HG02610 (cell line): ENCODE measurements at regions not wholly inside any gene's neighbourhood (a gene's known extent, or its start where the extent isn't known, plus 50 kb on each side); places are given as distances from the start of the nearest gene placed in this dataset.

Experiments used
- ATAC-seq: cut with Tn5 transposase; IDR thresholded peaks from one replicate; pipeline ENCODE4 v1.9.1; 2021; ENCODE audit warnings: mild to moderate bottlenecking, moderate library complexity; ENCODE audit not compliant: unreplicated experiment

- no peak for ATAC-seq
These were observed 453.5 kb upstream of the JARID2 start for GRCh38 chr6:14792118-14792955.

- no peak for ATAC-seq
These were observed 450.4 kb upstream of the JARID2 start for GRCh38 chr6:14795451-14795850.

- no peak for ATAC-seq
These were observed 448.7 kb upstream of the JARID2 start for GRCh38 chr6:14796974-14797762.

- ATAC-seq: no peak
These were observed 447.8 kb upstream of the JARID2 start for GRCh38 chr6:14797875-14798593.

DNA sequence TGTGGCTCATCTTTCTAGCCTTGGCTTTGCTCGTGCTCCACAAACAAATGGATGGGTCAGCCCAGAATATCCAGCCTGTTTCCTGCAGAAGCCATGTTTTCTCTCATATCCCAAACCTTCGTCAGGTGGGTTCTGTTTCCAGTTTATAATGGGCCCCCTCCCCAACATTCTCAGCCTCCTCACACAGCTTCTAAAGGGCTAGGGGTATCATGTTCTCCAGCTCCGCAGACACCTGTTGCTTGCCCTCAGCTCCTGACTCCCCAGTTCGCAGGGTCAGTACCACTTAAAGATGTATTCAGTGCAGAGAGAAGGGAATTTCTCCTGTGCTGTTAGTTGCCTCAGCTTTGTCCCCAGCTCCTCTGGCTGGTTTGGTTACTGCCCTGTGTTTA, 447.3 kb upstream of the JARID2 start:
- ATAC-seq: no peak

- ATAC-seq: no peak
These were observed 446.8 kb upstream of the JARID2 start for GRCh38 chr6:14798996-14799588.

DNA sequence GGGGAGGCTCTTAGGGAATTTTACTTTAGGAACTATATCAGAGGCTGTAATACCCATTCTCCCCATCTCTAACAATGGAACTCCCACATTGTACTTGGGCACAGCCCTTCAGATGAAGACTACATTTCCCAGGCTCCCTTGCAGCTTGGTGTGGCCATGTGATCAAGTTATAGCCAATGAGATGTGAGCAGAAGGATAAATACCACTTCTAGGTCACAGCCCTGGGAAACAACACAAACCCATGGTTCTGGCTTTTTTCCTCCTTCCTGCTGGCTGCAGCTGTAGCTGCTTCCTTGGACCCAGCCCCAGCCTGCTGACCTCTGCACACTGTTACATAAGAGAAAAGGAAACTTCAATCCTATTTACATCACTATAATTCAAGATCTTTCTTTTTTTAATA, 445.9 kb upstream of the JARID2 start:
- peak; percentile 55 for ATAC-seq

GRCh38 chr6:14802514-14803160, 443.2 kb upstream of the JARID2 start:
- no peak for ATAC-seq

- ATAC-seq: no peak
These were observed 441.7 kb upstream of the JARID2 start for GRCh38 chr6:14804001-14804784.

GRCh38 chr6:14804785-14805210, 441.1 kb upstream of the JARID2 start:
- no peak for ATAC-seq

GRCh38 chr6:14806101-14806500, 439.8 kb upstream of the JARID2 start:
- no peak for ATAC-seq

DNA sequence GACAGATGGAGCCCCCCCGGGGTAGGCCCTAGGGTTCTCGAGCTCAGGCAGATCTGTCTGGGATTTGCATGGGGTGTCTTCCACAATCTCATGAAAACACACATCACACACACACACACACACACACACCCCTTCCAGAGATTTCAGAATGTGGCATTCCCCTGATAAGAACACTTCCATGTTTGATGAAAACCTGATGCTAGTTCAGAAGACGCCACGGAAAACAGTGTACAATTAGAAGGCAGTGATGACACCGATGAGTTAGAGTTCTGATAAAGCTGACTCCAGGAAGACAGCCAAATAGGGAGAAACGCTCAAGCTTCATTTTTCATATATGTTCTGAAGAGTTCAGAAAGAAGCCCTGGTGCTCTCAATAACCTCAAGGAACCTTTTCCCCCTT, 438.7 kb upstream of the JARID2 start:
- no peak for ATAC-seq

GRCh38 chr6:14807971-14808370, 437.9 kb upstream of the JARID2 start:
- no peak for ATAC-seq

DNA sequence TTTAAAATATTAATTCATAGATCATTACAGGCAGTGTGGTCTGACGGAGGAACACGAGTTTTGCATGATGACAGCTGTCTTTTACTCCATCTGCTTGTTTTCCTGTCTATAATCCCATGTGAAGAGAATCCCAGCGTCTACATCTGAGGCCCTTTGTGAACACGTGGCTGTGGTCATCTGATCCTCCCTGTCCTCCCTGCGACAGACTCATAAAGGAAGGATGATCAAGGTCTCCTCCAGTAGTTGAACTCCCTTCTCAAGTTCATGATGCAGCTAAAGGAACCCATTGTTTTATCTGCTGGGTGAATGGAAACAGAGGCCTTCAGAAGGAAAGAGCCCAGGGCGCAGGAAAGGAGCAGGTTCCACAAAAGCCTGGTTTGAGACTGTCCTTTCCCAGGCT, 435.8 kb upstream of the JARID2 start:
- no peak for ATAC-seq

DNA sequence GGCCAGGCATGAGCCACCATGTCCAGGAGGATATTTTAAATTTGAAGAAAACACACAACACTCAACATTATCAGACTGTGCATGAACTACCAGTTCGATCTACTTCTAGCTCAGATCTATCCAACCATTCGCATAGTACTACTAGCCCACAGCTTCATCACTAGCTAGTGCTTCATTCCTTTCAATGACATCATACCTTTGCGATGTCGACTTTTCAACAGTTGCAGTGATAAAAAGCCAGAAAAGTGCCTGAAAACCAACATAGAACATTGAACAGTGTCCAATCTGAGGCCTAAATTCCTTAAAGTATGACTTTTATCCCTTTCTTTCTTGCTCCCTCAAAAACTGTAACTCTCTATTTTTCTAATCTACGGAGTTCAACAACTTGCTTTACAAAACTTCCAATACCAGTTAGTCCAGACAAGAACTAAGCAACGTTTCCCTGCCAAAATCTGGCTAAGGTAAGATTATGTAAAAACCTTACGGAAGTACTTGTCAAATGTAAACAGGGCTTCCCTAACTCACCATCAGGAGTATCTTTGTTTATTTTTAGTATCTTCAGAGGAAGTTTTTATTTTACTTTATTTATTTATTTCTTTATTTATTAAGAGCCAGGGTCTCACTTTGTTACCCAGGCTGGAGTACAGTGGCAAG, 434.0 kb upstream of the JARID2 start:
- ATAC-seq: no peak

DNA sequence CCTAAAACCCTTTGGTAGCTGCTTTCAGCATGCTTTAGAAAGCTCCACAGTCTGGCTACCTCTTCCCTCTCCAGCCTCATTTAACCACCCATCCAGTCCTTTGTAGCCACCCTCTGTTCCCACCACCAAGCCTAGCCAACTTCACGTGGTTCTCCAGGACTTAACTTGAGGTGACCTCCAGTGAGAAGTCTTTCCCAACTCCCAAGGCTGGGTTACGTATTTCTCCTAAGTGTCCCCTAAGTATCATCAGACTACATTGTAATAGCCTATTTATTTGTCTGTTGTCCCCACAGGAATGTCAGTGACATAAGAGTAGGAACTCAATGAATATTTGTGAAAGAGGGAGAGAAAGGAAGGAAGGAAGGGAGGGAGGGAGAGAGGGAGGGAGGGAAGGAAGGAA, 431.9 kb upstream of the JARID2 start:
- no peak for ATAC-seq

GRCh38 chr6:14816116-14816859, 429.6 kb upstream of the JARID2 start:
- ATAC-seq: no peak

- no peak for ATAC-seq
These were observed 428.8 kb upstream of the JARID2 start for GRCh38 chr6:14817074-14817473.

DNA sequence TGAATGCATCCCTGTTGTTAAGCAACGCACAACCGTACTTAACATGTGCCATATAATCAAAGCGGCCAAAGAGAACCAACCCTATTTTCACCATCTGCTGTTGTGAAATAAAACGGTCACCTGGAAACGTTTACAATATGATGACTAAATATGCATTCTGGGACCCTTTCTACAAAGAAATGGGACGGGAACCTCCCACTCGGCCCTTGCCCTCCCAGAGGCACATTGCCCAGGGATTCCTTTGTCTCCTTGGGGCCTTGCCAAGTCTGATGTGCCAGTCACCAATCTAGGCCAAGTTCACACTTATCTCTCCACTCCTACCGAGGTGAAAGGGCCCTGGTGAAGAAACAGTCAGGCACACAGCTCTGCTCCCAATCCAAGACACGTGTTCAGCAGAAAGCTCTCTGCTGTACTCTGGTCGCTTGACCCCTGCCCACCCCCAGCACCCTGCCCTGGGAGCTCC, 427.4 kb upstream of the JARID2 start:
- ATAC-seq: no peak
